ENCODE measurements at regions not wholly inside any gene's neighbourhood (a gene's known extent, or its start where the extent isn't known, plus 50 kb on each side); places are given as distances from the start of the nearest gene placed in this dataset.
"Not testable (repeated sequence)": the region's sequence is repeated elsewhere in the genome, so short reads cannot be mapped to it uniquely, and the experiment has no call there.

DNA sequence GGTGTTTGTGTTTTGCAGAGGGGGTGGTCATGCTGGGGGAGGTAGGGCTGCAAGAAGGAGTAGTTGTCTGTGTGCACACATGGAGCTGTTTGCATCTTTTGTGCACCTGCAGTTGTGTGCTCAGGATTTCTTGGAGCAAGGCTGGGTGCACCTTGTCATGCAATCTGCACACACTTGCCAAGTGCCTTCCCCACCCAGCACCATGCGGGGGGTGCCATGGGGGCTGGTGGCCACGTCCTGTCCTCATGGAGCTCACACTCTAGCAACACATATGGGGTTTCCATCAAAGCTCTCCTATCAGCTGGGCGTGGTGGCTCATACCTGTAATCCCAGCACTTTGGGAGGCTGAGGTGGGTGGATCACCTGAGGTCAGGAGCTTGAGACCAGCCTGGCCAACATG, 111.6 kb downstream of the CRLF3 start:
- not testable (repeated sequence) for DNase-seq

GRCh38 chr17:30711626-30712507, 112.6 kb downstream of the CRLF3 start:
- not testable (repeated sequence) for DNase-seq

DNA sequence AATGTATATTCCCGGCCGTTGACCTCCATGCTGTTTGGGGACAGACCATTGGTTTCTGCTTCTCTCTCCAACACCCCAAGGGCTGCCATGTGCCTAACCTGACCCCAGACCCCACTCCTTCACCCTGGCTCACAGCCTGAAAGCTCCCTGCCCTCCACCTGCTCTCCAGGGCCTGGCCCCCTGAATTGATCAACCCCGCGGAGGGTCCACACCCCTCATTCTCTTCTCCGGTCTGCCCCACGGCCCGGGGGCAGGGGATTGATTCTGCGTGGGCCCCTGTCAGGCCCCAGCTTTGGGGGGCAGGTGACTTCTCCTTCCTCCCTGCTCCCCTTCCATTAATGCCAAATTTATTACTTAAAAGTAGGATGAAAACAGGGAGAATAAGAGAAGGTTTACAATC, 113.3 kb downstream of the CRLF3 start:
- not testable (repeated sequence) for DNase-seq

DNA sequence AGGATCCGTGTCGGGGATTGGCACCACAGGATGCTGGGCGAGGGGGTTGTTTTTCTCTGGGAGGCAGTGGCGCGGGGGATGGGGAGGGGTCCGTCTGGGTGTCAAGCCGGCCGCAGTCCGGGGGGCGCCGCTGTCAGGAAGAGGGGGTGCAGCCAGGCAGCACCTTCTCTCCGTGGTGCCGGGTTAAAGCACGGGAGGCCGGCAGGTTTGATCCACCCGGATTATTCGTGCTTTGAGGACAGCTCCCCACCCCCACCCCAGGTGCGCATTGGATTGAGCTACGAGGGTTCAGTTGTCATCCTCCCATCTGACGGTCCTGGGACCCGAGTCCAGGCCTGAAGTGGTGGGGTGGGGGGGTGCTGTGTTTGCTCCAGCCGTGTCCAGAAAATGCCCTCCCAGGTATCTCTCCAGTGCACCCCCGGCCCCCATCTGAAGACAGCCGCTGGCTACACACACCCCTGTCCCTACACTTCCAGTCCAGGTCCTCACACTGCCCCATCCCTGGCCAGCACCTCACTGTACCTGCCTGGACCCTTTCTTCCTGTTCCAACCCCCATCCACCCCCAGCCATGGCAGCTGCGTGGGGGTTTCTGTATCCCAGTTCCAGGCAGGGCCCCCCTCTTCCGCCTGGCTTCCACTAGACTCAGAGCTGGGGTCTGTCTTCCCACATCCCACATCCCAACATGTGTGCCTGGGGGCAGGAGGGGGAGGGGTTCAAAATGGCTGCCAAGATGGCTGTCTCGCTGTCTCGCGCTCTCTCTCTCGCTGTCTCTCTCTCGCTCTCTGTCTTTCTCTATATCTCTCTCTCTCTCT, 114.0 kb downstream of the CRLF3 start:
- not testable (repeated sequence) for DNase-seq

DNA sequence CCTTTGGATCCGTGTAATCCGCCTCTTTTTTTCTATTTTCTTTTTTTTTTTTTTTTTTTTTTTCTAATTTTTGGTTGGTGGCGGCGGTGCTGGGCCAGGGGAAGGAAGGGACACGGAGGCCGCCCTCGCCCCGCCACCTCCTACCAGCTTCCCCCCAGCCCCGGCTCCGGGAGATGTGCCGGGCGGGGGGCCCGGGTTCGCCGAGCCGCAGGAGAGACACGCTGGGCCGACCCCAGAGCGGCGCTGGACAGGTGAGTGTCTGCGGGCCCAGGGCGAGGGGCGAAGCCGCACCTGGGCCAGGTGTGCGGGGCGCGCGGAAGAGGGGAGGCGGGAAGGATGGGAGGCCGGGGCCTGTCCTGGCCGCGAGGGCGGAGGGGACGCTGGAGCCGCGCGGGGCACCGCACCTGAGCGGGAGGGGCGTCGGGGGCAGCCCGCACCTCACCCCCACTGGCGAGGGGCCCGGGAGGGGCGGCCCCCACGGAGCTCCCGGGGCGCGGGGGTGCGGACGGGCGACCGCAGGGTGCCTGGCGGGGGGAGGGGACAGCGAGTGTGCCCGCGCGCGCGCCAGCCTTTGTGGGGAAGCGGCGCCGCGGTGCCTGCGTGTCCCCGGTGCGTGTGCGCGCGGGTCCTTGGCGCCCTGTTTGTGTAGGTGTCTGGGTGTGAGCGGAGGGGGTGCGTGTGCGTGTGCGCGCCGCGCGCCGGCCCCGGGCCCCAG, 114.8 kb downstream of the CRLF3 start:
- DNase-seq = not testable (repeated sequence)

DNA sequence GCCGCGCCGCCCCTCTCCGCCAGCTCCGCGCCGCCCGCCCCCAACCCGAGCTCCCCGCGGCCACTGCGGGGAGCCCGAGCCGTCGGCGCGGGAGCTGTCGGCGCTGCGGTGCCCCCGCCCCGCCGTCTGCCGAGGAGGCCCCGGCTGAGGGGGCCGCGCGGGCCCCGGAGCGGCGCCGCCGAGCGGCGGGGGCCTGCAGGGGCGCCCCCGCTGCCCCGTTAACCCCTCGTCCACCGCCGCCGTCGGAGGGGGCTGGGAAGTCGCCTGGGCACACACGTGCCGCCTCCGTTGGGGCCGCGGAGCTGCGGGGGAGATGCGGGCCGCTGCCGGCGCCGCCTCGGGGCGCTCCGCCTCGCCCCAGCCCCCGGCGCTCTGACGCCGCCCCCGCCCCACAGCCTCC, 115.4 kb downstream of the CRLF3 start:
- not testable (repeated sequence) for DNase-seq

- peak; percentile 79 for DNase-seq
Measured at GRCh38 chr17:30708241-30709078, 116.0 kb downstream of the CRLF3 start.

GRCh38 chr17:30707724-30708240, 116.7 kb downstream of the CRLF3 start:
- not testable (repeated sequence) for DNase-seq

GRCh38 chr17:30706461-30707335, 117.8 kb downstream of the CRLF3 start:
- not testable (repeated sequence) for DNase-seq

DNA sequence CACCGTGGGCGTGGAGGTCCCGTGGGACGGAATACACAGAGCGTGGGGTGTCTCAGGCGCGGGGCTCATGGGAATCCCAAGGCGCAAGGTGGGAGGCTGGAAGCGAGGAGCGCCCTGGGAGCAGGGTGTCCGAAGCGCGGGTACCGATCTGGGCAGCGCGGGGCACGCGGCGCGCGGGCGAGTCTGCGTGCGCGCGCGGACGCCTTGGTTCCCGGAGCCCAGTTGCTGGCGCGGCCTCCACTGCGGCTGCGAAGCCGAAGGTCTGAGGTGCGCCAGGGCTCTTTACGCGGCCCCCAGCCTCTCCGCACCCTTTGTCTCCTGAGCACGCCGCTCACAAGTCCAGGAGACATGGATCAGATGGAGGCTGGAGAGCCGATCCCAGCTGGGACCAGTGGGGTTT, 118.5 kb downstream of the CRLF3 start:
- not testable (repeated sequence) for DNase-seq

DNA sequence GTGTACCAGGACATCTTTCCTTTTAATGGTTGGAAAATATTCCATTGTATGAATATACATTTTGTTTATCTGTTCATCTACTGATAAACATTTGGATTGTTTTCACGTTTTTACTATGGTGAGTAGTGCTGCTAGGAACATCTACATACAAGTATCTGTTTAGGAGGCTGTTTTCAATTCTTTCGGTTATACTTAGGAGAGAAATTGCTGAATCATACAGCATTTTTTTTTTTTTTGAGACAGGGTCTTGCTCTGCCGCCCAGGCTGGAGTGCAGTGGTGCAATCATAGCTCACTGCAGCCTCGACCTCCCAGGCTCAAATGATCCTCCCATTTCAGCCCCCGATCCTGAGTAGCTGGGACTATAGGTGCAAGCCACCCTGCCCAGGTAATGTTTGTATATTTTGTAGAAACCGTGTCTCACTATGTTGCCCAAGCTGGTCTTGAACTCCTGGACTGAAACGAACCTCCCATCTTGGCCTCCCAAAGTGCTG, 122.9 kb downstream of the CRLF3 start:
- DNase-seq = no peak

- DNase-seq = not testable (repeated sequence)
Measured at GRCh38 chr17:30700833-30701232, 123.7 kb downstream of the CRLF3 start.

GRCh38 chr17:30697619-30698460, 126.7 kb downstream of the CRLF3 start:
- peak; percentile 45 for DNase-seq

- DNase-seq = no peak
Measured at GRCh38 chr17:30696234-30696633, 128.3 kb downstream of the CRLF3 start.

DNA sequence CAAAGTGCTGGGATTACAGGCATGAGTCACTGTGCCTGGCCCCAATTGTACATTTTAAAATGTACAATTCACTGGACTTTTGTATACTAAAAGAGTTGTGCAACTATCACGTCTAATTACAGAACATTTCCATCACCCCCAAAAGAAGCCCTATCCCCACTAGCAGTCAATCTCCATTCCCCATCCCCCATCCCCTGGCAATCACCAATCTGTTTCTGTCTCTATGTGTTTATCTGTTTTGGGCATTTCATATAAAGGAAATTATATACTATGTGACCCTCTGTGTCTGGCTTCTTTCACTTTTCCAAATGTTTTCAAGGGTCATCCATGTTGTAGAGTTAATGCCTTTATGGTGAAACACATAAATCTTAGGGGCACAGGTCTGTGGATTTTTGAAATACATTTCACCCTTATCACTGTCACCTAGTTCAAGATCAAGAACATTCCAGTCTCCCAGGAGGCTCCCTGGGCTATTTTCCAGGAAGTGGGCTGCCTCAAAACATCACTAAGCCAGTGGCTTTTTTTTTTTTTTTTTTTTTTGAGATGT, 129.2 kb downstream of the CRLF3 start:
- DNase-seq = not testable (repeated sequence)

DNA sequence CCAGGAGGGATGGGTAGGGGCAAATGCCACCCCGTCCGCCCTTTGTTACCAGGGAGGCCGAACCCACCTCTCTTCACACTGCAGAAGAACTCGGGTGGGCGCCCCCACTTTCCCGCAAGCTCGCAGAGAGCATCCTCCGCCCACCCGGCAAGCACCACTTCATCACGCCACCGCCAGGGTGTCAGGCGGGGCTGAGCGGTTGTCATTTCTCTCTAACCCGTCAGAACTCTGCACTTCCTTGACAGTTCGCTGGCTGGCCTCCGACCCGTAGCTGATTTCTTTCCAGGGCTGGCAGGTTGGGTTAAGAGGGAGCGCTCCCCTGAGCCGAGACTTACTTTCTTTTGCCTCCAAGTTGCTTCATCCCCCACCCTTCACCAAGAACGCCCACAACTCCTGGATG, 130.7 kb downstream of the CRLF3 start:
- DNase-seq = not testable (repeated sequence)

DNA sequence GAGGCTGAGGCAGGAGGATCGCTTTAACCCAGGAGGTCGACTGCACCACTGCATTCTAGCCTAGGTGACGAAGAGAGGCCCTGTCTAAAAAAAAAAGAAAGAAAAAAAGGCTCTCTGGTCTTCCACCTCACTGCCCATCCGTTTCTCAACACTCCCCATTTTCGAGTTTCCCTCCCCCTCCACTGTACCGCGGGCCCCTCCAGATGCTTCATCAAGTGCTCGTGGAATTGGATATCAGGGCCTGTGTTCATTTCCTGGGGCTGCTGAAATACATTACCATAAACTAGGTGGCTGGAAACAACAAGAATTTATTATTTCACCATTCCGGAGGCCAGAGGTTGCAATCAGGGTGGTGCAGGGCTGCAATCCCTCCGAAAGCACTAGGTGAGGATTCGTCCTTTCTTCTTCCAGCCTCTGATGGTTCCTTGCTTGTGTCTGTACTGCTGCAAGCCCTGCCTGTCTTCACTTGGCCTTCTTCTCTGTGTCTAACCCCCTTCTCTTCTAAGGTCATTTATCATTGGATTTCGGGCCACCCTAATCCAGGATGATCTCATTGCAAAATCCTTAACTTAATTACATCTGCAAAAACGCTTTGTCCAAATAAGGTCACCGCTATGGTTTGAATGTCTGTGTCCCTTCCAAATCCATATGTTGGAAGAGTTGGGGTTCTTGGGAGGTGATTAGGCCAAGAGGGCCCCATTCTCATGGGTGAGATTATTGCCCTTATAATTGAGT, 135.1 kb downstream of the CRLF3 start:
- not testable (repeated sequence) for DNase-seq

Data from NCI-H1048 (cell line).